K562 (cell line): ENCODE measurements at regions not wholly inside any gene's neighbourhood (a gene's known extent, or its start where the extent isn't known, plus 50 kb on each side); places are given as distances from the start of the nearest gene placed in this dataset.

Experiments used
- ATAC-seq: fragments of 200-7000 bp; cut with Tn5 transposase; 3 replicates; pipeline ENCODE4 v1.9.1; 2020; ENCODE audit warnings: moderate library complexity
- BruUV-seq: library from RNA; stranded (reverse); fragments of 400-500 nt; replicated peaks from 2 replicates; lab custom pipeline; 2021; lab: Mats Ljungman, UMichigan
- CTCF ChIA-PET: fragments of 300-600 bp; formaldehyde crosslinking; extraction: SDS; loops from one replicate; lab custom pipeline; 2021; ENCODE audit warnings: low intra/inter-chr PET ratio; lab: Yijun Ruan, JAX
- POLR2A ChIA-PET: fragments of 300-600, 350-650 bp; sonication (Branson Sonifier 250); formaldehyde crosslinking; extraction: SDS; loops from one replicate; lab custom pipeline; 2021; ENCODE audit warnings: antibody characterized with exemption, inconsistent platforms; lab: Yijun Ruan, JAX
- DNase-seq, 4 experiments: peaks; one replicate each; pipeline versions ENCODE4 v3.0.0 to v3.0.0-alpha.2; 2011 to 2018; ENCODE audit warnings: low spot score in 3 of 4, mixed read lengths in 3 of 4; ENCODE audit errors: extremely low read depth in 1 of 4
- FAIRE-seq: peaks from 2 replicates; lab custom pipeline; 2011; peaks lifted over from hg19 to GRCh38; lab: Jason Lieb, UNC
- H2AFZ ChIP-seq: 2 replicates; pipeline ENCODE4 v1.6.0; 2011; ENCODE audit warnings: low read depth, low read length, control low read depth, inconsistent platforms
- H3K27ac ChIP-seq: fragments of 200-600 bp; 3 replicates; pipeline ENCODE4 v1.8.0; 2011; ENCODE audit warnings: low read depth, mild to moderate bottlenecking, control low read depth, inconsistent platforms, low read length, moderate library complexity, mixed read lengths; ENCODE audit errors: extremely low read depth
- H3K27me3 ChIP-seq, 2 experiments: fragments of 300-600 bp in 1 of 2; 2 replicates in 1 of 2; 3 replicates in 1 of 2; pipeline versions ENCODE4 v1.6.0 to v1.8.0; 2011; ENCODE audit warnings: inconsistent platforms in 2 of 2, low read length in 2 of 2, mild to moderate bottlenecking in 1 of 2, mixed read lengths in 1 of 2, moderate library complexity in 1 of 2; ENCODE audit not compliant: control insufficient read depth in 2 of 2, insufficient read depth in 2 of 2
- H3K36me3 ChIP-seq: fragments of 300-600 bp; 3 replicates; pipeline ENCODE4 v1.8.0; 2011; ENCODE audit warnings: mild to moderate bottlenecking, low read length, inconsistent platforms; ENCODE audit not compliant: control insufficient read depth, insufficient read depth
- H3K4me1 ChIP-seq, 2 experiments: fragments of 200-600 bp in 1 of 2; replicated peaks in 1 of 2; 2 replicates in 1 of 2; 3 replicates in 1 of 2; pipeline versions ENCODE4 v1.5.1 to v1.8.0; 2011; ENCODE audit warnings: inconsistent platforms in 2 of 2, low read length in 2 of 2, mild to moderate bottlenecking in 1 of 2, mixed read lengths in 1 of 2, moderate library complexity in 1 of 2; ENCODE audit not compliant: control insufficient read depth in 2 of 2, insufficient read depth in 2 of 2
- H3K4me2 ChIP-seq: 2 replicates; pipeline ENCODE4 v1.6.1; 2011; ENCODE audit warnings: low read length, control low read depth, inconsistent platforms, mixed read lengths; ENCODE audit not compliant: insufficient read depth
- H3K4me3 ChIP-seq: fragments of 200-600 bp; sonication (generic), shearing (Covaris generic); 2 replicates; pipeline ENCODE4 v1.5.1; 2016; ENCODE audit warnings: control low read depth, inconsistent platforms
- H3K79me2 ChIP-seq: fragments of 200-600 bp; 3 replicates; pipeline ENCODE4 v1.8.0; 2011; ENCODE audit warnings: low read length, inconsistent platforms; ENCODE audit not compliant: control insufficient read depth, insufficient read depth
- H3K9ac ChIP-seq, 2 experiments: 2 replicates each; pipeline versions ENCODE4 v1.6.0 to v1.6.1; 2011; ENCODE audit warnings: low read depth in 2 of 2, low read length in 2 of 2, control low read depth in 1 of 2, inconsistent platforms in 1 of 2, mild to moderate bottlenecking in 1 of 2, mixed read lengths in 1 of 2; ENCODE audit not compliant: insufficient read depth in 1 of 2
- H3K9me1 ChIP-seq: one replicate; pipeline ENCODE4 v1.6.0; 2011; ENCODE audit warnings: inconsistent platforms, mild to moderate bottlenecking, low read length, moderate library complexity; ENCODE audit not compliant: control insufficient read depth, insufficient read depth
- H3K9me3 ChIP-seq: replicated peaks from 2 replicates; pipeline ENCODE4 v1.5.1; 2011; ENCODE audit warnings: low read depth, low read length, inconsistent platforms; ENCODE audit not compliant: control insufficient read depth, insufficient read depth
- H4K20me1 ChIP-seq: replicated peaks from 2 replicates; pipeline ENCODE4 v1.6.1; 2011; ENCODE audit warnings: low read length, inconsistent platforms, mixed read lengths; ENCODE audit not compliant: control insufficient read depth, insufficient read depth
- ELK1 ChIP-seq: sonication (generic); formaldehyde crosslinking; IDR thresholded peaks from 2 replicates; pipeline ENCODE4 v1.8.1; 2022; ENCODE audit warnings: missing genetic modification reagents
- GTF2B ChIP-seq: IDR thresholded peaks from 2 replicates; pipeline ENCODE4 v1.6.1; 2011; ENCODE audit not compliant: insufficient read length; ENCODE audit errors: extremely low read depth
- SETDB1 ChIP-seq: IDR thresholded peaks from one replicate; pipeline ENCODE4 v1.6.1; 2012; ENCODE audit warnings: low read length, control low read depth, inconsistent platforms
- U2AF2 ChIP-seq: fragments of 200-400 bp; formaldehyde crosslinking; optimal IDR thresholded peaks from 2 replicates; pipeline ENCODE3; 2017; ENCODE audit warnings: low read depth, mild to moderate bottlenecking, low read length
- WGBS: fragments of 100-300 bp; shearing (Covaris generic); methylation state at CpG from one replicate; pipeline ENCODE4 v1.1.6; 2016; ENCODE audit warnings: low coverage, mixed read lengths; ENCODE audit not compliant: insufficient coverage; ENCODE audit errors: missing lambda C conversion rate; 5-methylcytosine and 5-hydroxymethylcytosine counted together
- in situ Hi-C: fragments of 300-500 bp; cut with MboI; formaldehyde crosslinking; loops from 4 replicates; pipeline ENCODE4 v1.15.0; 2018; ENCODE audit warnings: inconsistent platforms, mixed read lengths
- intact Hi-C: fragments of 100-400 bp; cut with micrococcal nuclease; formaldehyde crosslinking; loops from 2 replicates; pipeline ENCODE4 v1.14.2; 2022

GRCh38 chr15:92271179-92271578 lies 122.5 kb upstream of the ST8SIA2 start:
- in situ Hi-C loops = no loop called here
- Histone ChIP-seq H3K4me3 (no peak overlapping the region), H3K4me2 (no peak overlapping the region), H3K9me1 (no peaks in the 10 kb centered on the region), H3K36me3 (no peaks in the 10 kb centered on the region), H2AFZ (no peak overlapping the region), H3K27ac (no peak overlapping the region), H3K79me2 (no peaks in the 10 kb centered on the region), H3K27me3 (peaks cover 0 to 9% of the 10 kb centered on the region in 2 experiments; a peak in 2 of 5 replicates), H3K4me1 (no peaks in the 10 kb centered on the region)
- DNase-seq (no peak), FAIRE-seq (no peak)
- intact Hi-C loops = no loop called here
- CTCF ChIA-PET = no interaction called here
- TF ChIP-seq U2AF2 = no peak
- TF ChIP-seq GTF2B = no peak
- no peak for TF ChIP-seq SETDB1
- TF ChIP-seq ELK1 (CRISPR knock-in tag) = no peak
- TF ChIP-seq, all 486 proteins: peak for 0
- ATAC-seq = no peak
- WGBS = 0% methylated on average over 1 of the region's 1 CpG
- no TSS peak for BruUV-seq
- Histone ChIP-seq H3K9ac (no peak overlapping the region), H4K20me1 (no peaks in the 10 kb centered on the region), H3K9me3 (no peaks in the 10 kb centered on the region)
- POLR2A ChIA-PET = no interaction called here
